ENCODE measurements at regions not wholly inside any gene's neighbourhood (a gene's known extent, or its start where the extent isn't known, plus 50 kb on each side); places are given as distances from the start of the nearest gene placed in this dataset.

DNA sequence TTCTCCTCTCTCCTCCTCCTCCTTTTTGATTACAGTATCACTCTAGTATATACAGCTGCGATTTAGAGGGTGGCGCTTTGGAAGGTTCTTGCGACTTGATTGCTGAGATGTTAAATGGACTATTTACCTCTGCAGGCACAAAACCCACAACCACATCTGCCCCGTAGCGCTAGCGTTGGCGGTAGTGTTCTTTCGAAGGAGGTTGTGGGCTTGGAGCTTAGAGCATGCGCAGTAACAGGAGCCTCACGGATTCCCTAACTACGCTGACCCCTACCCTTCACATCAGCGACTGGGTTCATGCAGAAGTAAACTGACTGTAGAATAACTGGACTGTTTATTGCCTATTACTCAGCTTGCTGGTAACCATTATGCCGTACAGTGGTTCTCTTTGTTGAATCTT is 58.0 kb downstream of the CGGBP1 start:
- Histone ChIP-seq H3K36me3 (ENCODE audit: control insufficient read depth in 2 of 2, insufficient read depth in 2 of 2, low read length in 2 of 2) (no peaks in the 10 kb centered on the region), H3K27ac (ENCODE audit: low read depth in 2 of 2, low read length in 2 of 2) (no peak overlapping the region), H3K4me1 (ENCODE audit: control insufficient read depth in 2 of 2, insufficient read depth in 2 of 2, low read length in 2 of 2) (peaks cover 0 to 4% of the 10 kb centered on the region in 2 donors), H3K9me3 (ENCODE audit: control insufficient read depth in 2 of 2, low read length in 2 of 2) (no peaks in the 10 kb centered on the region), H3K4me3 (ENCODE audit: low read length in 2 of 2) (peak overlapping the region; percentile 46 to 51), H3K27me3 (ENCODE audit: control insufficient read depth in 2 of 2, insufficient read depth in 2 of 2, low read length in 2 of 2) (no peaks in the 10 kb centered on the region), H3K9ac (ENCODE audit: low read depth in 1 of 2, low read length in 2 of 2) (no peak overlapping the region)

DNA sequence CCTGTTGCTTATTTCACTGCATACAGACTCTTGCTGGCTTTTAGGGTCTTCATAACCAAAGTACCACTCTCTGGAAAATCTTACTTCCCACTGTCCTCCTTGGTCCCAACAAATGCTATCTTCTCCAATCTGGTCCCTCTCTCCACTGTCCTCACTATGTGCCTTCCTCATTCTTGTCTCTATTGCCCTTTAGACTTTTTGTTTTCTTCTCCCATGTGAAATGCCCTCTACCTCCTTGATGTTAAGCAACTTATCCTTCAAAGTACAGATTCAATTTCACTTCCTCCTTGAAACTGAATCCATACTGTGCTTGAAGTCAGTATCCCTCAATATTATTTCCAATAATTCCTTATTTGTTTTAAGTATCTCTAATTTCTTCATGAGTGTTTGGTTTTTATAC is 60.8 kb downstream of the CGGBP1 start:
- peaks cover 0 to 4% of the 10 kb centered on the region in 2 donors for H3K4me1 ChIP-seq (ENCODE audit: control insufficient read depth in 2 of 2, insufficient read depth in 2 of 2, low read length in 2 of 2)
- H3K27me3 ChIP-seq (ENCODE audit: control insufficient read depth in 2 of 2, insufficient read depth in 2 of 2, low read length in 2 of 2): no peaks in the 10 kb centered on the region
- no peaks in the 10 kb centered on the region for H3K36me3 ChIP-seq (ENCODE audit: control insufficient read depth in 2 of 2, insufficient read depth in 2 of 2, low read length in 2 of 2)
- no peak overlapping the region for H3K27ac ChIP-seq (ENCODE audit: low read depth in 2 of 2, low read length in 2 of 2)
- H3K9ac ChIP-seq (ENCODE audit: low read depth in 1 of 2, low read length in 2 of 2): no peak overlapping the region
- no peaks in the 10 kb centered on the region for H3K9me3 ChIP-seq (ENCODE audit: control insufficient read depth in 2 of 2, low read length in 2 of 2)
- H3K4me3 ChIP-seq (ENCODE audit: low read length in 2 of 2): no peak overlapping the region

DNA sequence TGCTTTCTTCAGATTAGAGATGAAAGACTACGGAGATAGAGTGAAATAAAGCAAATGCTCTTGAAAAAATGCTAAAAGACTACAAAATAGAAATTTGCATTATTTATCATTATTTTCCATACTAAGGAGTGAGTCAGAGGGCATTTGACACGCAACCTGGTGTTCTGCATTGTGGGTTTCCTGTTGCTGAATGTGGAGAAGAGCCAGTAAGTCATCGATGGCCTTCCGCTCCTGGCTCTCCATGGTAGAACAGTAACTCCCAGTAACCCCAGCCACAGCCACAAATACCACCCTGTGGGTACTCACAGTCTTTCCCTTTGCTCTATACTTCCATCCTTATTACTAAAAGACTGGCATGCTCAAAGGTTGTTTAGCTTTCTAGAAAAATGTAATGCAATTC is 61.5 kb downstream of the CGGBP1 start:
- H3K4me3 ChIP-seq (ENCODE audit: low read length in 2 of 2): peak overlapping the region in 1 of 2 donors; percentile 9
- no peak overlapping the region for H3K27ac ChIP-seq (ENCODE audit: low read depth in 2 of 2, low read length in 2 of 2)
- no peak overlapping the region for H3K9ac ChIP-seq (ENCODE audit: low read depth in 1 of 2, low read length in 2 of 2)

DNA sequence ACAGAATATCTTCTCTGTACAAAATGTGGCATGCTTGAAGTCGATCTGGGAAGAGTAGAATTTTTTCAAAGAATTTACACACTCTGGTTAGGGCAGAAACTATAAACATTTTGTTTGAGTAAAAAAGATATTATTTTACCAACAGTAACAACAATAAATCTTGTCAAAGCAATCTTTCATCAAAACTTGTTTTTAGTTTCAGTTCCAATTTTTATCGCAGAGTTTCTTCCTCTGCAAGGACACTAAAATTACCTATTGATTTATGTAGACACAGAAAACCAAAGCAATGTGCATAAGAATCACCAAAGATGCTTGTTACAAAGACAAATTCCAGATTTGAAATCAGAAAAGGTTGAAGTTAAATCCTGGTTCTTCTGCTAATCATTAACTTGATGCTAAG is 61.9 kb downstream of the CGGBP1 start:
- no peak overlapping the region for H3K9ac ChIP-seq (ENCODE audit: low read depth in 1 of 2, low read length in 2 of 2)
- no peak overlapping the region for H3K27ac ChIP-seq (ENCODE audit: low read depth in 2 of 2, low read length in 2 of 2)
- H3K4me3 ChIP-seq (ENCODE audit: low read length in 2 of 2): peak overlapping the region in 1 of 2 donors; percentile 9
- H3K36me3 ChIP-seq (ENCODE audit: control insufficient read depth in 2 of 2, insufficient read depth in 2 of 2, low read length in 2 of 2): no peaks in the 10 kb centered on the region
- H3K27me3 ChIP-seq (ENCODE audit: control insufficient read depth in 2 of 2, insufficient read depth in 2 of 2, low read length in 2 of 2): no peaks in the 10 kb centered on the region
- H3K9me3 ChIP-seq (ENCODE audit: control insufficient read depth in 2 of 2, low read length in 2 of 2): no peaks in the 10 kb centered on the region
- peaks cover 0 to 4% of the 10 kb centered on the region in 2 donors for H3K4me1 ChIP-seq (ENCODE audit: control insufficient read depth in 2 of 2, insufficient read depth in 2 of 2, low read length in 2 of 2)

More for the DNA sequence above, 61.5 kb downstream of the CGGBP1 start:
- Histone ChIP-seq H3K27me3 (ENCODE audit: control insufficient read depth in 2 of 2, insufficient read depth in 2 of 2, low read length in 2 of 2) (no peaks in the 10 kb centered on the region), H3K9me3 (ENCODE audit: control insufficient read depth in 2 of 2, low read length in 2 of 2) (no peaks in the 10 kb centered on the region), H3K4me1 (ENCODE audit: control insufficient read depth in 2 of 2, insufficient read depth in 2 of 2, low read length in 2 of 2) (peaks cover 0 to 4% of the 10 kb centered on the region in 2 donors), H3K36me3 (ENCODE audit: control insufficient read depth in 2 of 2, insufficient read depth in 2 of 2, low read length in 2 of 2) (no peaks in the 10 kb centered on the region)

DNA sequence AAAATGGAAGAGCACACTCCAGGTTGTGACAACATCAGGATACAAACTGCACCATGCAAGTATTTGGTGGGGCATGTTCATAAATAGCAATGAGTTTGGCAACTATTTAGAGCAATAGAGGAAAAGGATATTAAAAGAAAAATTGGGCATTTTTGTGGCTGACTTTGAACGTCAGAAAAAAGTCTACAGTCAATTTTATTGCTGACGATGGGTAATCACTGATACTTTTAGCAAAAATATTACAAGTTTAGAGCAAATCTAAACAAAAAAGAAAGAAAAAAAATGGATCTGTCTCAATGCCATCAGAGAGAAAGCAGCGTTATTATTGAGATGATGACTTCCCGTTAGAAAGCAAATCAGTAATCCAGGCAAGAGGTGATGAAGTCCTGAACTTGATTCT is 65.2 kb downstream of the CGGBP1 start:
- peaks cover 0 to 4% of the 10 kb centered on the region in 2 donors for H3K4me1 ChIP-seq (ENCODE audit: control insufficient read depth in 2 of 2, insufficient read depth in 2 of 2, low read length in 2 of 2)
- no peaks in the 10 kb centered on the region for H3K9me3 ChIP-seq (ENCODE audit: control insufficient read depth in 2 of 2, low read length in 2 of 2)
- no peaks in the 10 kb centered on the region for H3K36me3 ChIP-seq (ENCODE audit: control insufficient read depth in 2 of 2, insufficient read depth in 2 of 2, low read length in 2 of 2)
- H3K27ac ChIP-seq (ENCODE audit: low read depth in 2 of 2, low read length in 2 of 2): no peak overlapping the region
- no peak overlapping the region for H3K4me3 ChIP-seq (ENCODE audit: low read length in 2 of 2)
- H3K27me3 ChIP-seq (ENCODE audit: control insufficient read depth in 2 of 2, insufficient read depth in 2 of 2, low read length in 2 of 2): no peaks in the 10 kb centered on the region
- H3K9ac ChIP-seq (ENCODE audit: low read depth in 1 of 2, low read length in 2 of 2): no peak overlapping the region

DNA sequence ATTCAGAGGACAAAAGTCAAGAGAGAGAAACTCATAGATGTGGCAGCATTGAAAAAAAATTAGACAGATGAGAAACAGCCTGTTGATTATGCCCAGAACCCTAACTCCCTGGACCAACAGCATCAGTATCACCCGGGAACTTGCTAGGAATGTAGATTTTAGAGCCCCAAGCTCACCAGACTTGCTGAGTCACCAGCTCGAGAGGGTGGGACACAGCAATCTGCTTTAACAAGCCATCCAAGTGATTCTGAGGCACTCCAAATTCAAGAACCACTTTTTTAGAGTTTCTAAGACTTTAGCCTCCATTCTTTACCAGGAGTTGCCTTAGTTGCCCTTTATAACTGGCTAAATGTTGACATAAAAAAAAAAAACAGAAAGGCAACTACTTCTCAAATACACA is 70.9 kb downstream of the CGGBP1 start:
- Histone ChIP-seq H3K36me3 (ENCODE audit: control insufficient read depth in 2 of 2, insufficient read depth in 2 of 2, low read length in 2 of 2) (no peaks in the 10 kb centered on the region), H3K4me1 (ENCODE audit: control insufficient read depth in 2 of 2, insufficient read depth in 2 of 2, low read length in 2 of 2) (no peaks in the 10 kb centered on the region), H3K4me3 (ENCODE audit: low read length in 2 of 2) (no peak overlapping the region), H3K27me3 (ENCODE audit: control insufficient read depth in 2 of 2, insufficient read depth in 2 of 2, low read length in 2 of 2) (no peaks in the 10 kb centered on the region), H3K27ac (ENCODE audit: low read depth in 2 of 2, low read length in 2 of 2) (no peak overlapping the region), H3K9ac (ENCODE audit: low read depth in 1 of 2, low read length in 2 of 2) (no peak overlapping the region), H3K9me3 (ENCODE audit: control insufficient read depth in 2 of 2, low read length in 2 of 2) (no peaks in the 10 kb centered on the region)

DNA sequence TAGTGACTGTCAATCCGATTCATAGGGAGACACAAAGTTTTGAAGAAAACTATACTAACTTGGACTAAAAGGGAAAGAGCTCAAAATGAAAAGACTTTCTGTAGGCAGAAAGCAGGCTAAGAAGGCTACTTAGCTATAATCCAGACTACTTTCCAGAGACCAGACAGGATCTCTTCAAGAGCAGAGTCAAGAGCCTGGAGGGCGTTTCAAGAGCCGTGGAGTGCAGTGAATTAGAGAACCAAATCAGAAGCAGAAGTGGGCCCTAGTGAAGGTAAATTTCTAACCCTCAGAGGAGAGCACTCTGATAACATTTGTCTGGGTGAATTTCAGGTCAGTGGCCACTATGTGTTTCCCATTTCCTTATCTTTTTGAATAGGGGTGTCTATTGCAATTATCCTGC is 76.4 kb downstream of the CGGBP1 start:
- no peak overlapping the region for H3K9ac ChIP-seq (ENCODE audit: low read depth in 1 of 2, low read length in 2 of 2)
- no peaks in the 10 kb centered on the region for H3K36me3 ChIP-seq (ENCODE audit: control insufficient read depth in 2 of 2, insufficient read depth in 2 of 2, low read length in 2 of 2)
- H3K4me3 ChIP-seq (ENCODE audit: low read length in 2 of 2): no peak overlapping the region
- no peaks in the 10 kb centered on the region for H3K4me1 ChIP-seq (ENCODE audit: control insufficient read depth in 2 of 2, insufficient read depth in 2 of 2, low read length in 2 of 2)
- H3K9me3 ChIP-seq (ENCODE audit: control insufficient read depth in 2 of 2, low read length in 2 of 2): peaks cover 0 to 3% of the 10 kb centered on the region in 2 donors
- no peaks in the 10 kb centered on the region for H3K27me3 ChIP-seq (ENCODE audit: control insufficient read depth in 2 of 2, insufficient read depth in 2 of 2, low read length in 2 of 2)
- no peak overlapping the region for H3K27ac ChIP-seq (ENCODE audit: low read depth in 2 of 2, low read length in 2 of 2)

DNA sequence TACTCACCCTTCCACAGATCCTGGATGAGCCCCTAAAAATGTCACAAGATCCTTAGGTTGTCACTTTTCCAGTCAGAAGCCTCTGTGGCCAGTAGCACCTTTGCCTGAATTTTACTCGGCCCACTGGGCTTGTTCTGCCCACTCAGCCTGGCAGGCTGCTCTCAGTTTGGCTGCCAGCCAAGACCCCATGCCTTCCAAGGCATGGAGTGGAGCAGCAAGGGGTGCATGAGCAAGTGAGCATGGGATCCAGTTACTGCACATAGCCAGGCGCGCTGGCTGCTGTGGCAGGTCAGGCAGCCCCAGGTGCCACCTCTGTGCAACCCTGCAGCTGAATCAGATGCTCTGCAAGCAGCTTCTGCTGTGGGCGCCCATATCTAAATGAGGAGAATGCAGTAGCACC is 79.3 kb downstream of the CGGBP1 start:
- Histone ChIP-seq H3K4me1 (ENCODE audit: control insufficient read depth in 2 of 2, insufficient read depth in 2 of 2, low read length in 2 of 2) (no peaks in the 10 kb centered on the region), H3K27me3 (ENCODE audit: control insufficient read depth in 2 of 2, insufficient read depth in 2 of 2, low read length in 2 of 2) (no peaks in the 10 kb centered on the region), H3K9ac (ENCODE audit: low read depth in 1 of 2, low read length in 2 of 2) (no peak overlapping the region), H3K4me3 (ENCODE audit: low read length in 2 of 2) (no peak overlapping the region), H3K36me3 (ENCODE audit: control insufficient read depth in 2 of 2, insufficient read depth in 2 of 2, low read length in 2 of 2) (no peaks in the 10 kb centered on the region), H3K9me3 (ENCODE audit: control insufficient read depth in 2 of 2, low read length in 2 of 2) (peaks cover 0 to 3% of the 10 kb centered on the region in 2 donors), H3K27ac (ENCODE audit: low read depth in 2 of 2, low read length in 2 of 2) (no peak overlapping the region)

DNA sequence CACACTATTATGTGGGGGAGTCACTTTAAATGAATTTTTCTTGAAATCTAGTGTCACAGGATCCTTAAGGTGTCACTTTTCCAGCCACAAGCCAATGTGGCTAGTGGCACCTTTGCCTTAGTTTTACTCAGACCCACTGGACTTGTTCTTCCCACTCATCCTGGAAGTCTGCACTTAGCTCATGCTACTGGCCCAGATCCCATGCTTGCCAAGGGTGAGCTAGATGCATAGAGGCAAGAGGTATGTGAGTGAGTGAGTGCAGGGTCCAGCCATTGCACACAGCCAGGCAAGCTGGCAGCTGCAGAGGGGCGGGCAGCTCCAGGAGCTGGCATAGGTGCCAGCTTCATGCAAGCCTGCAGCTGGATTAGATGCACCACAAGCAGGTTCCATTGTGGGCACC is 81.0 kb downstream of the CGGBP1 start:
- Histone ChIP-seq H3K4me3 (ENCODE audit: low read length in 2 of 2) (no peak overlapping the region), H3K36me3 (ENCODE audit: control insufficient read depth in 2 of 2, insufficient read depth in 2 of 2, low read length in 2 of 2) (no peaks in the 10 kb centered on the region), H3K4me1 (ENCODE audit: control insufficient read depth in 2 of 2, insufficient read depth in 2 of 2, low read length in 2 of 2) (no peaks in the 10 kb centered on the region), H3K27ac (ENCODE audit: low read depth in 2 of 2, low read length in 2 of 2) (no peak overlapping the region), H3K27me3 (ENCODE audit: control insufficient read depth in 2 of 2, insufficient read depth in 2 of 2, low read length in 2 of 2) (no peaks in the 10 kb centered on the region), H3K9me3 (ENCODE audit: control insufficient read depth in 2 of 2, low read length in 2 of 2) (peaks cover 0 to 3% of the 10 kb centered on the region in 2 donors), H3K9ac (ENCODE audit: low read depth in 1 of 2, low read length in 2 of 2) (no peak overlapping the region)

DNA sequence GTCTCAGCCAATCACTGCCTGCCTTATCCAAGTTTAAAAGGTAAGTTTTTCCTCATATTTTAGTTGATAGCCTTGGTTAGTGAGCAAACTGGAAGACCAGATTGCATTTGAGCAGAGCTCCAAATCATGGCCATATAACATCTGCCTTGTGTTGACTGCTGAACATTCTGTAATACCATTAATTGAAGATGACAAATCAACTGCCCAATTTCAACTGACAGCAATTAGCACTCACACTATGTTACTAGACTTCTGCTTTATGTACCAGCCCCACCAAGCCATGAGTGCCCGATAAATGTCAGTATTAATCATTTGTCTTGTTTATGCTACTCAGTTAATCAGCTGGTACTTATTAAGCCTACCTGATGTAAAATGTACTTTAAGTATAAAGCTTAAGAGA is 83.1 kb downstream of the CGGBP1 start:
- H3K27me3 ChIP-seq (ENCODE audit: control insufficient read depth in 2 of 2, insufficient read depth in 2 of 2, low read length in 2 of 2): no peaks in the 10 kb centered on the region
- no peaks in the 10 kb centered on the region for H3K4me1 ChIP-seq (ENCODE audit: control insufficient read depth in 2 of 2, insufficient read depth in 2 of 2, low read length in 2 of 2)
- no peaks in the 10 kb centered on the region for H3K36me3 ChIP-seq (ENCODE audit: control insufficient read depth in 2 of 2, insufficient read depth in 2 of 2, low read length in 2 of 2)
- no peak overlapping the region for H3K27ac ChIP-seq (ENCODE audit: low read depth in 2 of 2, low read length in 2 of 2)
- no peak overlapping the region for H3K9ac ChIP-seq (ENCODE audit: low read depth in 1 of 2, low read length in 2 of 2)
- no peak overlapping the region for H3K4me3 ChIP-seq (ENCODE audit: low read length in 2 of 2)
- peaks cover 0 to 3% of the 10 kb centered on the region in 2 donors for H3K9me3 ChIP-seq (ENCODE audit: control insufficient read depth in 2 of 2, low read length in 2 of 2)

DNA sequence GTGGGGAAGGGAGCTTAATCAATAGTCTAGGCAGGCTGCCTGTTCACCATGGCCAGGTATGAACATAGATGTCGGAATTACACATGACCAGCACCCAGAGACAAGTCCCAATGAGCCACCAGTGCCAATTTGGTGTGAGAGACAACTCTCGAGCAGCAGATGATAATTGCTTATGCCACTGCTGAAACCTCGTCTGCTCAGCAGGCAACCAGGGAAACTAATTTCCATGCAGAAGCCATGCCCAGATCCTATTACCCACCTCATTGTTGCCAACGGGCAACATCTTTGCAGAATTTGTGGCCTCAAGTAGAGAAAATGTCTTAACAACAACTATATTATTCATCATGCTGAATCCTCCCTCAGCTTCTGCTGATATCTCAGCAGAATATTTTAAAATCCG is 84.9 kb downstream of the CGGBP1 start:
- Histone ChIP-seq H3K9me3 (ENCODE audit: control insufficient read depth in 2 of 2, low read length in 2 of 2) (no peaks in the 10 kb centered on the region), H3K4me1 (ENCODE audit: control insufficient read depth in 2 of 2, insufficient read depth in 2 of 2, low read length in 2 of 2) (no peaks in the 10 kb centered on the region), H3K9ac (ENCODE audit: low read depth in 1 of 2, low read length in 2 of 2) (no peak overlapping the region), H3K4me3 (ENCODE audit: low read length in 2 of 2) (no peak overlapping the region), H3K27me3 (ENCODE audit: control insufficient read depth in 2 of 2, insufficient read depth in 2 of 2, low read length in 2 of 2) (no peaks in the 10 kb centered on the region), H3K27ac (ENCODE audit: low read depth in 2 of 2, low read length in 2 of 2) (no peak overlapping the region), H3K36me3 (ENCODE audit: control insufficient read depth in 2 of 2, insufficient read depth in 2 of 2, low read length in 2 of 2) (no peaks in the 10 kb centered on the region)
